Myocyte (in vitro differentiated cells): ENCODE measurements at regions not wholly inside any gene's neighbourhood (a gene's known extent, or its start where the extent isn't known, plus 50 kb on each side); places are given as distances from the start of the nearest gene placed in this dataset.

ENCODE experiments used
- DNase-seq: peaks from one replicate; pipeline ENCODE4 v3.0.0-alpha.2; 2012; ENCODE audit warnings: low read depth

DNA sequence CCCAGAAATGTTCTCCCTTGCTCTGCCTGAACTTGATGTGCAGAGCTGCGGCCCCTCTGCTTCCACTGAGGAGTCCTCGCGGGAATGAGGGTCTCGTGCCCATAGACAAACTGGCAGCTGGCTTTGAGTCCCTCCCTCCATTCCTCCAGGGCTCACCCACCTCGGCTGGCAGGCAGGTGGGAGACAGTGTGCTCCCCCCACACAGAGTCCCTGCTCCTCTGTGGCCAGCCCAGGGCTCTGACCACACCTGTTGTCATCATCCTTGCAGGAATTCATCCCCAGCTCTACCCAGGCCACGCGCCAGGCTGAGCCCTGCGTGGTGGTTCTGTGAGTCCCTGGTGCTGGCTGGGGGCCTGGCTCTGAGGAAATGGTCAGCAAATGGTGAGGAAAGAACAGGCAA is 521.9 kb downstream of the TBC1D22A start:
- DNase-seq, result no peak

GRCh38 chr22:47283616-47284270 is 521.3 kb downstream of the TBC1D22A start:
- no peak for DNase-seq

DNA sequence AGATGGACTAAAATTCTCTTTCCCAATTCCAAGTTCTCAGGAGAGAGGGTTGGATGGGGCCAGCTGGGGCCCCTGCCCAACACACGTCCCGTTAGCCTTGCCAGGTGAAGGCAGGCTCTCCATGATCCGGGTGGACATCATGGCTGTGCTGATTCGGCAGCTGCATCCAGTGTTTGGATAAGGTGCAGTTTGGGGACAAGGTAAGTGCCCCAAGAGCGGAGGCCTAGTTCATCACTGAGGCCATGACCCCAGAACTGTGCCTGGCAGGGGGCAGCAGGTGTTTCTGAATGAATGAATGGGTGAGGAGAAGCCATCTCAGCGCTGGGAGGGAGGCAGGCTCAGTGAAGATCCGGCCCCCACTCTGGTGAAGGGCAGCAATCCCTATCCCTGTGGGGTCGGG is 520.4 kb downstream of the TBC1D22A start:
- DNase-seq, result no peak

DNA sequence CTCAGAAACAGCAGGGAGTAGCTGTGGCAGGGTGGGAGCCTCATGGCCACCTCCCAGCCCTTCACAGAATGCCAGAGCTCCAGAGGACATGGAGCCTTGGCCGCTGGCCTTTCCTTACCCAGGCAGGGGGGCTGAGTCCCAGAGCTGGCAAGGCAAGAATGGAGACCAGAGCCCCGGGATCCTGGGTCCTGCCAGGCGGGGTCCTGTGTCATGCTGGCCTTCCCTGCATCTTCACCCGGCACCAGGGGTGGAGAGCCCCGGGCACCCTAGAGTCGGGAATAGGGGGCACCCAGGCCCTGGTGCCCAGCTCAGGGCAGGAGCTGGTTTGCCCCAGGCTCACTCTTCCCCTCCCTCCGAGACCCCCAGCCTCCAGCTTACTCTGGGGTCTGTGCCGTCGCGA is 519.9 kb downstream of the TBC1D22A start:
- no peak for DNase-seq

- DNase-seq, result no peak
Observed at GRCh38 chr22:47281126-47282106, 519.0 kb downstream of the TBC1D22A start.

GRCh38 chr22:47280301-47280700 is 517.9 kb downstream of the TBC1D22A start:
- DNase-seq, result no peak

DNA sequence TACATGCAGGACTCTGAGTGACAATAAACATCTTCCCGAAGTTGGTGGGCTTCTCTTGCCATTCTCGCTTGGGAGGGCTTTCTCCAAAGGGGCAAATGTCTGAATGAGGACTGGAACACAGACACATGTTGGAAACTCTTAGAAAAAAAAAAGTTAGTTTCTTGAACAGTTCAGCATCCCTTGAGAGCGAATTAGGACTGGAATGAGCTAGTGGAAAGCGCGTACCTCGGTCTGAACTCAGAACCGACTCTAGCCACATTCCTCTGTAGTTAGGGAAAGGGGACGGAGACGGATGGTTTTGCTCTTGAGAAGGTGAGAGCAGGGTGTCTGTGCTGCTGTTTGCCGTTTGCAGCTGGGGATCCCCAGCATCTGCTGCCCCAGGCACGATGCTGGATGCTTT is 517.3 kb downstream of the TBC1D22A start:
- DNase-seq, result no peak

GRCh38 chr22:47279337-47279736 is 516.9 kb downstream of the TBC1D22A start:
- DNase-seq, result no peak

- no peak for DNase-seq
Observed at GRCh38 chr22:47278655-47279054, 516.2 kb downstream of the TBC1D22A start.

GRCh38 chr22:47277531-47277930 is 515.1 kb downstream of the TBC1D22A start:
- no peak for DNase-seq

GRCh38 chr22:47276991-47277390 is 514.5 kb downstream of the TBC1D22A start:
- no peak for DNase-seq

- no peak for DNase-seq
Observed at GRCh38 chr22:47276450-47276820, 514.0 kb downstream of the TBC1D22A start.

GRCh38 chr22:47275605-47276449 is 513.4 kb downstream of the TBC1D22A start:
- DNase-seq, result peak; percentile 61

GRCh38 chr22:47274196-47274595 is 511.7 kb downstream of the TBC1D22A start:
- DNase-seq, result no peak

DNA sequence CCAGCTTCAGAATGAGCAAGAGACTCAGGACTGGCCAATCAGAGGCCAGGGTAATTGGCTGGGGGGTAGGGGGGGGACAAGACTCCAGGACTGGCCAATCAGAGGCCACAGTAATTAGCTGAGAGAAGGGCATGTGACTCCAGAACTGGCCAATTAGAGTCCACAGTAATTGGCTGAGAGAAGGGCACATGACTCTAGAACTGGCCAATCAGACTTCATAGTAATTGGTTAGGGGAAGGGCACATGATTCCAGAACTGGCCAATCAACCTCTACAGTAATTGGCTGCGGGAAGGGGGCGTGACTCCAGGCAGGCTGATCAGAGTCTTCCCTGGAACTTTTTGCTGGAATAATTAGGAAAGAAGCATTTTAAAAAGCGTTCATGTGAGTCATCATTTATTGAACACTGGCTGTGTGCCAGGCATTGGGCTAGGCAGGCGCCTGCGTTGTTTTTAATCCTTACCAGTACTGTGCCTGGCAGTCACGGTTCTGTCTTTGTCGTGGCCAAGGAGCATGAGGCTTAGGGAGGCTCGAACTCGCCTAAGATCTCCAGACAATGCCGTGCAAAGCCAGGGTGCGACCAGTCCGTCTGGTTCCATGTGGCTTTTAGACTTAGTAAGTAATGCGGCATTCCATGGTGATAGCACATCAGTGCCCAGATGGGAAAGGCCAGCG is 508.1 kb downstream of the TBC1D22A start:
- no peak for DNase-seq

DNA sequence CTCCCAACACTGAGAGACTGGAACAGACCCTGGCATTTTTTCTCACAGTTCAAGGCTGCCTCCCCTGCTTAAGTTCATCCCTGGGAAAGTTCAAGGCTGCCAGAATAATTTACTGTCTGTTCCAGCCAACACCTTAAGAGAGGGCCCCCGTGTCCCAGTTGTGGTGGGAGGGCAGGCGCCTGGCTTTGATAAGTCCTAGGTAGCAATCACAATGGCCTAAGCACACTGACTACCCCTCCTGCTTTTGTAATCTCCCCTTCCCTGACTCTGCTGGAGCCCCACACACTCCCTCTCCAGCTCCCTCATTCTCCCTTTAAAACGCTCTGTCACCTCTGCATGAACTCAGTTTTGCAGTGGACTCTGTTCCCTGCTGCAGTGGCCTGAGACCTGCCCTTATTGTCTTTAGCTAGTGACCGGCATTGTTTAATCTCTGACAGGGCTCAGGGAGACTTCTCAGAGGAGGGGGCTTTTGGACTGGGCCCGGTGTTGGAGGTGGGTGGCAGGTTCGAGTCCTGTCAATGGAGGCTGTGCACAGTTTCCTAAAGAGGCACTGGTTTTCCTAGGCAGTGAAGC is 507.2 kb downstream of the TBC1D22A start:
- DNase-seq, result no peak

GRCh38 chr22:47267513-47268282 is 505.2 kb downstream of the TBC1D22A start:
- no peak for DNase-seq

GRCh38 chr22:47266329-47266728 is 503.9 kb downstream of the TBC1D22A start:
- no peak for DNase-seq

DNA sequence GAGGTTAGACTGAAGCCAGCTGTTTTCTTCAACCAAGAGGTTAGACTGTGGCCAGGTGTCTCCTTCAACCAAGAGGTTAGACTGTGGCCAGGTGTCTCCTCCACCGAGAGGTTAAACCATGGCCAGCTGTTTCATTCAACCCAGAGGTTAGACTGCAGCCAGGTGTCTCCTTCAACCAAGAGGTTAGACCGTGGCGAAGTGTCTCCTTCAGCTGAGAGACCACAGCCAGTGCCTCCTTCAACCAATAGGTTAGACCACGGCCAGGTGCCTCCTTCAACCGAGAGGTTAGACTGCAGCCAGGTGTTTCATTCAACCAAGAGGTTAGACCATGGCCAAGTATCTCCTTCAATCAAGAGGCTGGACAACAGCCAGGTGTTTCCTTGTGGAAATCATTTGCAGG is 498.1 kb downstream of the TBC1D22A start:
- DNase-seq, result no peak

DNA sequence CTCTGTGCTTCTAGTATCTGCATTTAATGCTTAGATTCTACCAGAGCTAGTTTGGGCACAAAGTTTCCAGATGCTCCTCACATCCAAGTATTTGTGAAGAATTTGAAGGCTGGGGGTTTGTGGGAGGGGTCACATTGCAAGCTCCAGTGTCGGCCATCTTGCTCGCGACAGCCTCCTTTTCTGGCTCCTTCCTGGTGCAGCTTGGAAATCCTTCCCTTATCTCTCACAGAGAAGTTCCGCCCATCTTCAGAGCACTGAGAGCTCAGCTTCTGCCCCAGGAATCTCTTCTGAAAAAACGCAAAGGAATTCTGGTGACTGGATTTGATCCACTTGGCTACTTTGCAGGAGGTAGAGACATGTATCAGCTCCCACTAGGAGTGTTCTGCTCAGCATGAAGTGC is 497.5 kb downstream of the TBC1D22A start:
- DNase-seq, result no peak
